Fibroblast of lung (primary cell): ENCODE measurements at regions not wholly inside any gene's neighbourhood (a gene's known extent, or its start where the extent isn't known, plus 50 kb on each side); places are given as distances from the start of the nearest gene placed in this dataset.
"Not testable (repeated sequence)": the region's sequence is repeated elsewhere in the genome, so short reads cannot be mapped to it uniquely, and the experiment has no call there.

Experiments
- DNase-seq, 2 donors: peaks; one replicate each; pipeline versions ENCODE4 v3.0.0 to v3.0.0-alpha.2; 2010; ENCODE audit warnings: low read depth in 2 of 2
- H2AFZ ChIP-seq: 2 replicates; pipeline ENCODE4 v1.5.1; 2012; ENCODE audit warnings: low read length, control low read depth, inconsistent platforms
- H3K27ac ChIP-seq: 2 replicates; pipeline ENCODE4 v1.5.1; 2011; ENCODE audit warnings: low read length, control low read depth; ENCODE audit not compliant: insufficient read depth
- H3K27me3 ChIP-seq: 2 replicates; pipeline ENCODE4 v1.5.1; 2011; ENCODE audit warnings: mild to moderate bottlenecking, low read length; ENCODE audit not compliant: control insufficient read depth, insufficient read depth
- H3K36me3 ChIP-seq: 2 replicates; pipeline ENCODE4 v1.5.1; 2011; ENCODE audit warnings: low read length; ENCODE audit not compliant: control insufficient read depth, insufficient read depth
- H3K4me1 ChIP-seq: 2 replicates; pipeline ENCODE4 v1.5.1; 2011; ENCODE audit warnings: low read length; ENCODE audit not compliant: control insufficient read depth, insufficient read depth; ENCODE audit errors: extremely low read depth
- H3K4me2 ChIP-seq: 2 replicates; pipeline ENCODE4 v1.5.1; 2011; ENCODE audit warnings: low read length, control low read depth; ENCODE audit not compliant: insufficient read depth; ENCODE audit errors: extremely low read depth
- H3K4me3 ChIP-seq, 4 experiments: fragments of 200-600 bp in 1 of 4; sonication (generic) in 1 of 4; replicated peaks in 1 of 4; 2 replicates each; pipeline ENCODE4 v1.5.1; 2011 to 2016; ENCODE audit warnings: low read length in 4 of 4, low read depth in 3 of 4, mild to moderate bottlenecking in 3 of 4, control low read depth in 2 of 4, inconsistent platforms in 1 of 4, mixed read lengths in 1 of 4; ENCODE audit not compliant: insufficient read depth in 1 of 4; ENCODE audit errors: control extremely low read depth in 1 of 4
- H3K79me2 ChIP-seq: 2 replicates; pipeline ENCODE4 v1.5.1; 2012; ENCODE audit warnings: mild to moderate bottlenecking, low read length, inconsistent platforms; ENCODE audit not compliant: control insufficient read depth, insufficient read depth
- H3K9ac ChIP-seq: 2 replicates; pipeline ENCODE4 v1.5.1; 2011; ENCODE audit warnings: mild to moderate bottlenecking, low read length, control low read depth; ENCODE audit not compliant: insufficient read depth
- H3K9me3 ChIP-seq: 2 replicates; pipeline ENCODE4 v1.5.1; 2012; ENCODE audit warnings: low read depth, low read length; ENCODE audit not compliant: control insufficient read depth, insufficient read depth
- H4K20me1 ChIP-seq: 2 replicates; pipeline ENCODE4 v1.5.1; 2011; ENCODE audit warnings: low read length; ENCODE audit not compliant: control insufficient read depth, insufficient read depth; ENCODE audit errors: extremely low read depth
- EZH2 ChIP-seq: IDR thresholded peaks from 2 replicates; pipeline ENCODE4 v1.5.1; 2012; ENCODE audit warnings: low read length, control low read depth, mild to moderate bottlenecking; ENCODE audit errors: missing control alignments
- TF ChIP-seq, protein P1 (sequence below), 2 donors: IDR thresholded peaks in 1 of 2; conservative IDR thresholded peaks in 1 of 2; 1 replicate in 1 of 2; 2 replicates in 1 of 2; pipeline ENCODE4 v1.5.1; 2011 to 2012; ENCODE audit warnings: low read length in 2 of 2, control low read depth in 1 of 2, inconsistent platforms in 1 of 2, low read depth in 1 of 2, mild to moderate bottlenecking in 1 of 2

GRCh38 chr5:126280343-126280742 lies 142.9 kb upstream of the GRAMD2B start:
- no peak overlapping the region for H3K9ac ChIP-seq
- H3K4me3 ChIP-seq, result no peak overlapping the region
- H3K27ac ChIP-seq, result no peak overlapping the region
- H2AFZ ChIP-seq, result no peak overlapping the region
- no peaks in the 10 kb centered on the region for H3K79me2 ChIP-seq
- no peaks in the 10 kb centered on the region for H4K20me1 ChIP-seq
- H3K9me3 ChIP-seq, result no peaks in the 10 kb centered on the region
- TF ChIP-seq EZH2, result no peak
- TF ChIP-seq, protein P1, sequence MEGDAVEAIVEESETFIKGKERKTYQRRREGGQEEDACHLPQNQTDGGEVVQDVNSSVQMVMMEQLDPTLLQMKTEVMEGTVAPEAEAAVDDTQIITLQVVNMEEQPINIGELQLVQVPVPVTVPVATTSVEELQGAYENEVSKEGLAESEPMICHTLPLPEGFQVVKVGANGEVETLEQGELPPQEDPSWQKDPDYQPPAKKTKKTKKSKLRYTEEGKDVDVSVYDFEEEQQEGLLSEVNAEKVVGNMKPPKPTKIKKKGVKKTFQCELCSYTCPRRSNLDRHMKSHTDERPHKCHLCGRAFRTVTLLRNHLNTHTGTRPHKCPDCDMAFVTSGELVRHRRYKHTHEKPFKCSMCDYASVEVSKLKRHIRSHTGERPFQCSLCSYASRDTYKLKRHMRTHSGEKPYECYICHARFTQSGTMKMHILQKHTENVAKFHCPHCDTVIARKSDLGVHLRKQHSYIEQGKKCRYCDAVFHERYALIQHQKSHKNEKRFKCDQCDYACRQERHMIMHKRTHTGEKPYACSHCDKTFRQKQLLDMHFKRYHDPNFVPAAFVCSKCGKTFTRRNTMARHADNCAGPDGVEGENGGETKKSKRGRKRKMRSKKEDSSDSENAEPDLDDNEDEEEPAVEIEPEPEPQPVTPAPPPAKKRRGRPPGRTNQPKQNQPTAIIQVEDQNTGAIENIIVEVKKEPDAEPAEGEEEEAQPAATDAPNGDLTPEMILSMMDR (conservative IDR thresholded peaks at IDR 0.05 in 1 of 2, IDR thresholded peaks at IDR 0.05 in 1 of 2; ENCODE audit: low read depth in 1 of 2, low read length in 2 of 2), result no peak
- H3K4me1 ChIP-seq, result no peaks in the 10 kb centered on the region
- no peak overlapping the region for H3K4me2 ChIP-seq
- no peaks in the 10 kb centered on the region for H3K36me3 ChIP-seq
- DNase-seq, result no peak
- H3K27me3 ChIP-seq, result no peaks in the 10 kb centered on the region

- H3K27me3 ChIP-seq, result no peaks in the 10 kb centered on the region
- no peaks in the 10 kb centered on the region for H3K9me3 ChIP-seq
- H3K9ac ChIP-seq, result no peak overlapping the region
- no peak overlapping the region for H3K27ac ChIP-seq
- H3K36me3 ChIP-seq, result no peaks in the 10 kb centered on the region
- H4K20me1 ChIP-seq, result no peaks in the 10 kb centered on the region
- no peak overlapping the region for H3K4me2 ChIP-seq
- H3K4me1 ChIP-seq, result no peaks in the 10 kb centered on the region
- TF ChIP-seq EZH2, result no peak
- TF ChIP-seq, protein P1 (conservative IDR thresholded peaks at IDR 0.05 in 1 of 2, IDR thresholded peaks at IDR 0.05 in 1 of 2; ENCODE audit: low read depth in 1 of 2, low read length in 2 of 2), result no peak
- H2AFZ ChIP-seq, result no peak overlapping the region
- H3K79me2 ChIP-seq, result no peaks in the 10 kb centered on the region
- no peak for DNase-seq
- no peak overlapping the region for H3K4me3 ChIP-seq
Observed at GRCh38 chr5:126280846-126281245, 142.4 kb upstream of the GRAMD2B start.

- Histone ChIP-seq H3K79me2 (no peaks in the 10 kb centered on the region), H3K4me3 (no peak overlapping the region)
- TF ChIP-seq, protein P1 (conservative IDR thresholded peaks at IDR 0.05 in 1 of 2, IDR thresholded peaks at IDR 0.05 in 1 of 2; ENCODE audit: low read depth in 1 of 2, low read length in 2 of 2), result no peak
- TF ChIP-seq EZH2, result no peak
Observed at GRCh38 chr5:126284977-126285696, 138.1 kb upstream of the GRAMD2B start.

GRCh38 chr5:126296121-126296520 lies 127.1 kb upstream of the GRAMD2B start:
- not testable (repeated sequence) for H4K20me1 ChIP-seq, DNase-seq, H3K4me3 ChIP-seq, H2AFZ ChIP-seq, H3K9me3 ChIP-seq, H3K79me2 ChIP-seq, H3K9ac ChIP-seq, H3K36me3 ChIP-seq, H3K27ac ChIP-seq, H3K27me3 ChIP-seq, H3K4me1 ChIP-seq, H3K4me2 ChIP-seq

More at GRCh38 chr5:126284977-126285696, 138.1 kb upstream of the GRAMD2B start:
- Histone ChIP-seq H3K4me1 (no peaks in the 10 kb centered on the region), H3K9ac (no peak overlapping the region), H3K4me2 (no peak overlapping the region), H3K36me3 (no peaks in the 10 kb centered on the region), H3K27ac (no peak overlapping the region), H3K9me3 (no peaks in the 10 kb centered on the region), H2AFZ (no peak overlapping the region), H3K27me3 (no peaks in the 10 kb centered on the region), H4K20me1 (no peaks in the 10 kb centered on the region)
- no peak for DNase-seq
